Loucy (cell line): ENCODE measurements at regions not wholly inside any gene's neighbourhood (a gene's known extent, or its start where the extent isn't known, plus 50 kb on each side); places are given as distances from the start of the nearest gene placed in this dataset.

ENCODE experiments used
- H2AFZ ChIP-seq: fragments of 200-600 bp; sonication (generic); 2 replicates; pipeline ENCODE4 v1.6.0; 2016; ENCODE audit warnings: antibody characterized with exemption, mild to moderate bottlenecking, low read length, moderate library complexity
- H3F3A ChIP-seq: fragments of 200-600 bp; 2 replicates; pipeline ENCODE4 v1.6.0; 2016; ENCODE audit warnings: antibody characterized with exemption, low read depth, mild to moderate bottlenecking
- H3K27me3 ChIP-seq: fragments of 200-600 bp; sonication (generic); 2 replicates; pipeline ENCODE4 v1.6.1; 2014; ENCODE audit warnings: low read length, mild to moderate bottlenecking; ENCODE audit not compliant: insufficient read depth, poor library complexity, severe bottlenecking
- H3K36me3 ChIP-seq: fragments of 200-600 bp; sonication (generic); 2 replicates; pipeline ENCODE4 v1.6.1; 2016; ENCODE audit warnings: low read length; ENCODE audit not compliant: insufficient read depth
- H3K4me1 ChIP-seq: fragments of 200-600 bp; sonication (generic); 2 replicates; pipeline ENCODE4 v1.5.1; 2014; ENCODE audit warnings: low read length, mild to moderate bottlenecking; ENCODE audit not compliant: insufficient read depth, poor library complexity, severe bottlenecking
- H3K4me2 ChIP-seq: fragments of 200-600 bp; sonication (generic); 2 replicates; pipeline ENCODE4 v1.6.0; 2014; ENCODE audit warnings: antibody characterized with exemption, low read length, low read depth, mild to moderate bottlenecking; ENCODE audit not compliant: poor library complexity, severe bottlenecking
- H3K4me3 ChIP-seq: fragments of 200-600 bp; sonication (generic); 2 replicates; pipeline ENCODE4 v1.5.1; 2014; ENCODE audit warnings: low read length, mild to moderate bottlenecking, mixed read lengths; ENCODE audit not compliant: poor library complexity, severe bottlenecking
- H3K79me2 ChIP-seq: fragments of 200-600 bp; sonication (generic); 2 replicates; pipeline ENCODE4 v1.6.1; 2014; ENCODE audit warnings: low read length; ENCODE audit not compliant: insufficient read depth
- H3K9ac ChIP-seq: fragments of 200-600 bp; sonication (generic); 2 replicates; pipeline ENCODE4 v1.6.0; 2014; ENCODE audit warnings: mild to moderate bottlenecking, low read depth, low read length, moderate library complexity; ENCODE audit not compliant: poor library complexity, severe bottlenecking
- H3K9me2 ChIP-seq: fragments of 200-600 bp; sonication (generic); replicated peaks from 2 replicates; pipeline ENCODE4 v1.6.1; 2016; ENCODE audit warnings: low read depth, low read length, mixed read lengths
- H3K9me3 ChIP-seq: fragments of 200-600 bp; sonication (generic); 2 replicates; pipeline ENCODE4 v1.6.1; 2014; ENCODE audit warnings: mild to moderate bottlenecking, antibody characterized with exemption, low read length, low read depth; ENCODE audit not compliant: insufficient read depth
- H4K20me1 ChIP-seq: fragments of 200-600 bp; sonication (generic); 2 replicates; pipeline ENCODE4 v1.6.0; 2014; ENCODE audit warnings: antibody characterized with exemption, low read length, mild to moderate bottlenecking; ENCODE audit not compliant: insufficient read depth, poor library complexity, severe bottlenecking
- EZH2phosphoT487 ChIP-seq: fragments of 200-600 bp; IDR thresholded peaks from 2 replicates; pipeline ENCODE4 v1.6.1; 2018; ENCODE audit warnings: antibody characterized with exemption, mild to moderate bottlenecking, moderate library complexity, borderline replicate concordance
- TF ChIP-seq, protein P1 (sequence below): fragments of 200-600 bp; sonication (generic); conservative IDR thresholded peaks from 2 replicates; pipeline ENCODE4 v1.5.1; 2014; ENCODE audit warnings: mild to moderate bottlenecking, antibody characterized with exemption, low read length

DNA sequence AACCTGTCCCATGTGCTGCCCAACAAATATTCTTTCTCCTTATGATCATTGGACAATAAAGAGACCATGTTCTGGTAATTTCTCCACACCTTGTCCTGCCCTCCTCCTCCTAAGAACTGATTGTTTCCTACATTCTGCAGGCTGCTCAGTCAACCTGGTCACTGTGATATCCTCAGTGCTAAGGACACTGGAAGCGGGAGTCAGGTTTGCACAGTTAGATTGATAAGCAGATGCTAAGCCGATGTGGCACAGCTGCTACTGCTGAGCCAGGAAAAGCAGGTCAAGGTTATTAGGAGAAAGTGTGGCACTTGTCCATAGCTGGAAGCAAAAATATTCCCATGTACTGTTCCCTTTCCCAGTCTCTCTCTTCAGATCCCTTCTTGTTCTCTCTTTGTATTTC lies 154.8 kb downstream of the TFAP2B start:
- Histone ChIP-seq H2AFZ (no peak overlapping the region), H3K9ac (no peak overlapping the region), H3K79me2 (no peaks in the 10 kb centered on the region), H3F3A (no peaks in the 10 kb centered on the region), H3K4me1 (no peaks in the 10 kb centered on the region), H4K20me1 (no peaks in the 10 kb centered on the region), H3K27me3 (no peaks in the 10 kb centered on the region), H3K36me3 (no peaks in the 10 kb centered on the region), H3K9me2 (no peaks in the 10 kb centered on the region), H3K4me3 (no peak overlapping the region), H3K9me3 (no peaks in the 10 kb centered on the region), H3K4me2 (no peak overlapping the region)
- no peak for TF ChIP-seq EZH2phosphoT487
- TF ChIP-seq, protein P1, sequence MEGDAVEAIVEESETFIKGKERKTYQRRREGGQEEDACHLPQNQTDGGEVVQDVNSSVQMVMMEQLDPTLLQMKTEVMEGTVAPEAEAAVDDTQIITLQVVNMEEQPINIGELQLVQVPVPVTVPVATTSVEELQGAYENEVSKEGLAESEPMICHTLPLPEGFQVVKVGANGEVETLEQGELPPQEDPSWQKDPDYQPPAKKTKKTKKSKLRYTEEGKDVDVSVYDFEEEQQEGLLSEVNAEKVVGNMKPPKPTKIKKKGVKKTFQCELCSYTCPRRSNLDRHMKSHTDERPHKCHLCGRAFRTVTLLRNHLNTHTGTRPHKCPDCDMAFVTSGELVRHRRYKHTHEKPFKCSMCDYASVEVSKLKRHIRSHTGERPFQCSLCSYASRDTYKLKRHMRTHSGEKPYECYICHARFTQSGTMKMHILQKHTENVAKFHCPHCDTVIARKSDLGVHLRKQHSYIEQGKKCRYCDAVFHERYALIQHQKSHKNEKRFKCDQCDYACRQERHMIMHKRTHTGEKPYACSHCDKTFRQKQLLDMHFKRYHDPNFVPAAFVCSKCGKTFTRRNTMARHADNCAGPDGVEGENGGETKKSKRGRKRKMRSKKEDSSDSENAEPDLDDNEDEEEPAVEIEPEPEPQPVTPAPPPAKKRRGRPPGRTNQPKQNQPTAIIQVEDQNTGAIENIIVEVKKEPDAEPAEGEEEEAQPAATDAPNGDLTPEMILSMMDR: no peak

DNA sequence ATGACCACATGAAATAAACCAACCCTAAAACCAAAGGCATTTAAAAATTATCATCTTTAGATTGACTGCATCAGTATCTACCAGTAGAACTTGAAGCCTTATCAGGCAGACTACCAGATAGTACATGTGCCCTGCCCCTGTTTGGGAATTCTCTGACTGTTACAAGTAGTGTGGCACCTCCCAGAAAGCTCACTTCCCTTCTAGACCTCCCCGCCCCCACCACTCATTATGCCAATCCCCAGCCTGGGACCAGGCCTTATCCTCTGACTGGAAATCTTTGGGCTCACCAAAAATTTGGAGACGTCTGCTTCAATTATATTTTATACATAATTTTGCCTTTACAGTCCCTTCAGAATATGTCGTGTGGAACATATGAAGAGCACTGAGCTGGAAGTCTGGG lies 155.6 kb downstream of the TFAP2B start:
- no peak overlapping the region for H3K4me2 ChIP-seq
- no peak for TF ChIP-seq EZH2phosphoT487
- TF ChIP-seq, protein P1: no peak
- no peaks in the 10 kb centered on the region for H3K9me2 ChIP-seq
- H3K27me3 ChIP-seq: no peaks in the 10 kb centered on the region
- no peak overlapping the region for H3K4me3 ChIP-seq
- no peak overlapping the region for H2AFZ ChIP-seq
- no peaks in the 10 kb centered on the region for H3K79me2 ChIP-seq
- no peaks in the 10 kb centered on the region for H3K36me3 ChIP-seq
- H3K4me1 ChIP-seq: no peaks in the 10 kb centered on the region
- no peaks in the 10 kb centered on the region for H3F3A ChIP-seq
- H4K20me1 ChIP-seq: no peaks in the 10 kb centered on the region
- H3K9me3 ChIP-seq: no peaks in the 10 kb centered on the region
- H3K9ac ChIP-seq: no peak overlapping the region

DNA sequence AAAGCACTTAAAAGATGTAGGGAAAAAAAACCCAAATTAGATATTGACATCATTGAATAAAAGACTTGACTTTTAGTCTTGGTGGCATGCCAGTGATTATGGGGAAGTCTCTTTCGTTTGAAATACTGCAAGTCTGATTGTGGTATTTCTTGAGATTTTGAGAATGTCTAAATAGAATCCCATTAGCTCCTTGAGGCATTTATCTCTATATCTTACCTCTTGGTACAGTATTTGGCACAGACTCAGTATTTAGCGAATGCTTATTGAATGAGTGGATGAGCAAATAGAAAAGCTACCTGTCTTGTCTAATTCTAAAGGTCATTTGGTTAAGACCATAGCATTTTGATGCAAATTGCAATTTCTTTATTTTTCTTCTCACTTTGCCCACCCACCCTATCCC lies 156.5 kb downstream of the TFAP2B start:
- H3F3A ChIP-seq: no peaks in the 10 kb centered on the region
- no peak overlapping the region for H3K9ac ChIP-seq
- H3K4me3 ChIP-seq: no peak overlapping the region
- H3K36me3 ChIP-seq: no peaks in the 10 kb centered on the region
- H3K4me2 ChIP-seq: no peak overlapping the region
- no peaks in the 10 kb centered on the region for H3K79me2 ChIP-seq
- no peak overlapping the region for H2AFZ ChIP-seq
- H3K4me1 ChIP-seq: no peaks in the 10 kb centered on the region
- TF ChIP-seq EZH2phosphoT487: no peak
- TF ChIP-seq, protein P1: no peak
- no peaks in the 10 kb centered on the region for H3K9me2 ChIP-seq
- no peaks in the 10 kb centered on the region for H3K9me3 ChIP-seq
- no peaks in the 10 kb centered on the region for H3K27me3 ChIP-seq
- no peaks in the 10 kb centered on the region for H4K20me1 ChIP-seq
